GM23248 (cell line): ENCODE measurements at regions not wholly inside any gene's neighbourhood (a gene's known extent, or its start where the extent isn't known, plus 50 kb on each side); places are given as distances from the start of the nearest gene placed in this dataset.

Experiments
- DNase-seq: peaks from one replicate; pipeline ENCODE4 v3.0.0-alpha.2; 2015
- H2AFZ ChIP-seq: fragments of 200-600 bp; sonication (generic); 2 replicates; pipeline ENCODE4 v1.6.1; 2016; ENCODE audit warnings: antibody characterized with exemption
- H3F3A ChIP-seq: fragments of 200-600 bp; sonication (generic); 2 replicates; pipeline ENCODE4 v1.6.1; 2016; ENCODE audit warnings: mild to moderate bottlenecking, antibody characterized with exemption, mixed run types; ENCODE audit not compliant: insufficient read depth
- H3K27ac ChIP-seq: fragments of 200-600 bp; sonication (generic); 2 replicates; pipeline ENCODE4 v1.5.1; 2016; ENCODE audit warnings: mild to moderate bottlenecking
- H3K27me3 ChIP-seq: fragments of 200-600 bp; sonication (generic); replicated peaks from 2 replicates; pipeline ENCODE4 v1.6.1; 2016; ENCODE audit warnings: mild to moderate bottlenecking; ENCODE audit not compliant: insufficient read depth
- H3K36me3 ChIP-seq: fragments of 200-600 bp; sonication (generic); 2 replicates; pipeline ENCODE4 v1.6.1; 2016; ENCODE audit warnings: low read depth, mild to moderate bottlenecking
- H3K4me1 ChIP-seq: fragments of 200-600 bp; sonication (generic); 2 replicates; pipeline ENCODE4 v1.6.1; 2016; ENCODE audit warnings: mild to moderate bottlenecking; ENCODE audit not compliant: insufficient read depth
- H3K4me2 ChIP-seq: fragments of 200-600 bp; sonication (generic); one replicate; pipeline ENCODE4 v1.6.1; 2016; ENCODE audit warnings: mild to moderate bottlenecking; ENCODE audit not compliant: unreplicated experiment
- H3K4me3 ChIP-seq: fragments of 200-600 bp; sonication (generic); 2 replicates; pipeline ENCODE4 v1.5.1; 2016; ENCODE audit warnings: mild to moderate bottlenecking
- H3K79me2 ChIP-seq: fragments of 200-600 bp; sonication (generic); 2 replicates; pipeline ENCODE4 v1.6.1; 2016; ENCODE audit warnings: mild to moderate bottlenecking; ENCODE audit not compliant: insufficient read depth
- H3K9ac ChIP-seq: fragments of 200-600 bp; sonication (generic); 2 replicates; pipeline ENCODE4 v1.6.1; 2016; ENCODE audit warnings: mild to moderate bottlenecking
- H3K9me2 ChIP-seq: fragments of 200-600 bp; sonication (generic); 2 replicates; pipeline ENCODE4 v1.6.1; 2016; ENCODE audit warnings: mixed run types, mild to moderate bottlenecking, moderate library complexity; ENCODE audit not compliant: insufficient read depth
- H3K9me3 ChIP-seq: fragments of 200-600 bp; sonication (generic); one replicate; pipeline ENCODE4 v1.6.1; 2017; ENCODE audit warnings: low read depth
- H4K20me1 ChIP-seq: fragments of 200-600 bp; sonication (generic); 2 replicates; pipeline ENCODE4 v1.6.0; 2016; ENCODE audit not compliant: insufficient read depth
- EZH2 ChIP-seq: fragments of 200-600 bp; sonication (generic); IDR thresholded peaks from 2 replicates; pipeline ENCODE4 v1.6.1; 2018; ENCODE audit warnings: antibody characterized with exemption, mild to moderate bottlenecking; ENCODE audit not compliant: insufficient read depth, poor library complexity, severe bottlenecking
- EZH2phosphoT487 ChIP-seq: fragments of 200-600 bp; sonication (generic); IDR thresholded peaks from 2 replicates; pipeline ENCODE4 v1.6.1; 2018; ENCODE audit warnings: antibody characterized with exemption, moderate library complexity, mild to moderate bottlenecking, low read depth; ENCODE audit not compliant: insufficient read depth
- WGBS, 2 experiments: methylation state at CpG; one replicate each; pipeline ENCODE4 v1.1.6; 2015 to 2017; ENCODE audit warnings: low lambda C conversion rate in 2 of 2, low coverage in 1 of 2; ENCODE audit errors: missing lambda C conversion rate in 2 of 2; 5-methylcytosine and 5-hydroxymethylcytosine counted together
- in situ Hi-C: fragments of 300-500 bp; cut with MboI; formaldehyde crosslinking; loops from 2 replicates; pipeline ENCODE4 v1.15.0; 2020

DNA sequence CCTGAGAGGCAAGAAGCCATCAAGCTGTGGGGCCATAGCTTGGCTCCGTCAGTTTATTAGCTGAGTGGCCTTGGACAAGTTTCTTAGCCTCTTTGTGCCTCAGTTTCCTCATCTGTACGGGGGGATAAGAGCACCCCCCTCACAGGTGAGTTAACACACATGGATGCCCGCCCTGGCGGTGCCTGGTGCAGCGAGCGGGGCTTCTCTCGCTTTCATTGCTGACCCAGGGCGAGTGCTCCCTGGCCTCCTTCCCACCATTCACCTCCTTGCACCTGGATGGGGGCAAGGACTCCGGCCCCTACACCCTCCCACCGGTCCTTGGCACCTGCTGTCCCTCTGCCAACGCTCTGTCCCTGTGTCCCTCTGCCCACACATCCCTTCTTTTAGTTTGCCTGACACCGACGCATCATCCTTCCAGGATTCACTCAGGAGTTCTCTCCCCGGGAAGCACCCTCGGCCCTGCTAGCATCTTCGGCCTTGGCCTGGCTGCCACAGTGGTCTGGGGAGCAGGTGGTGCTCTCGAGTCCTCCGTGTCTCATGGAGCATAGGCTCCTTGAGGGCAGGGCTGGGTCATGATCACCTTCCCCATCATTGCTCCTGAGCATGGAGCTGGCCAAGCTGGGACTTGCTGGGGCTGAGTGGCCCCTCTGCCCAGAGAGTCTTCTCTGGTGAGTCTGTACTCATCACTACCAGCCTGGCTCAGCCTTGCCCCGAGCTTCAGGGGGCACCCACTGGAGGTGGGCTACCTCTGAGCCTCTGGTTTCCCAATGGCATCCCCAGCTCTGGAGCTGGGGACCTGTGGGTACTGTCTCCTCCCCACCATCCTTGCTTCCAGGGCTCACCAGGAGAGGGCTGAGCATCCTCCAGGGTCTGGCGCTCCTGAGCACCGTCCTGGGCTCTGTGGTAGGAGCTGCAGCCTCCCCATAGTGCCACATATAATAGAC, 53.8 kb upstream of the SORCS2 start:
- in situ Hi-C loops, result no loop called here
- Histone ChIP-seq H3K4me1 (peaks cover 9% of the 10 kb centered on the region; the same call in 1 of the 2 replicates), H3K27ac (no peak overlapping the region), H3K9me3 (no peaks in the 10 kb centered on the region), H4K20me1 (no peaks in the 10 kb centered on the region), H3K4me2 (no peak overlapping the region), H3K9me2 (no peaks in the 10 kb centered on the region), H3K9ac (no peak overlapping the region), H3F3A (peaks cover 21% of the 10 kb centered on the region), H3K36me3 (no peaks in the 10 kb centered on the region), H3K4me3 (no peak overlapping the region), H3K79me2 (no peaks in the 10 kb centered on the region), H2AFZ (no peak overlapping the region), H3K27me3 (peaks cover 4% of the 10 kb centered on the region; the same call in 1 of the 2 replicates)
- WGBS, 2 experiments, result 67 to 74% methylated on average over 21 of the region's 21 CpGs
- DNase-seq, result no peak
- TF ChIP-seq EZH2 (no peak), EZH2phosphoT487 (no peak)

DNA sequence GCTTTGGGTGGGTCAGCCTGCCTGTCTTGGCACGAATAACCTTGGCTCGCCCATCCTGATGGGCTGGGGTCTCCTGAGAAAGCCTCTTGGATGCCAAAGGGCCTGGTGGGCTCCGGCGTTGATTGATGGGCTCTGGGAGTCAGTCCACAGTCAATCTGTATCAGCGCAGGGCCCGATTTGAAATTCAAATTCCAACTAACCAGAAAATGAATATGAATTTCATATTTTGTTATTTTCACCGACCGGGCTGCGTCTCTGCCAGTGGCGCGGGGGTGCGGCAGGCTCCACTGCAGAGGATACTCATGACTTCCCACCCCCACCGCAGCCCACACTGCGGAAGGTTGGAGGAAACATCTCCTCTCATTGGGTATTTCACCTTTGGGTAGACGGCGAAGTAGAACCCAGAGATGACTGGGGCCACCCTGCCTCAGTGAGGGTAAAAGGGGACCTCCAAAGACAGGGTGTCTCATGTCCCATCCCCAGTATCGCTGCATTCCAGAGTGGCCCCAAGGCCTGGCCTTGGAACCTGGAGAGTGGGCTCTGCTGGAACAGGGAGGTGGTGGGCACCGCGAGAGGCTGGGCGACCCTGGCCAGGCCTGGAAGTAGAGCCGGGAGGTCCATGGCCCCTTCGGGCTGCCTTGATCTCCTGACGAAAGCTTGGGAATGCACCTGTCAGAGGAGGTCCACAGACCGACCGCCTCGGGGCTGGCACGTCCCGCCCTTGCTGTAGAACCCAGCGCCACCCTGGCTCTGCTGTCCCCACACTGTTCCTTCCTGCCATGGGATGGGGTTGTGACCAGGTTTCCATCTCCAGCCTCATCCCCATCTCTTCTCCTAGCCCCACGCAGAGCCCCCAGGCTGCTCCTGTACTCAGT, 54.8 kb upstream of the SORCS2 start:
- H3K27me3 ChIP-seq, result peaks cover 4% of the 10 kb centered on the region; the same call in 1 of the 2 replicates
- H3F3A ChIP-seq, result peaks cover 30% of the 10 kb centered on the region
- H3K9ac ChIP-seq, result no peak overlapping the region
- no peak for TF ChIP-seq EZH2phosphoT487
- no peak for TF ChIP-seq EZH2
- no peaks in the 10 kb centered on the region for H4K20me1 ChIP-seq
- no peaks in the 10 kb centered on the region for H3K9me3 ChIP-seq
- H3K9me2 ChIP-seq, result no peaks in the 10 kb centered on the region
- no peak overlapping the region for H3K4me2 ChIP-seq
- peaks cover 9% of the 10 kb centered on the region; the same call in 1 of the 2 replicates for H3K4me1 ChIP-seq
- no peaks in the 10 kb centered on the region for H3K79me2 ChIP-seq
- no peaks in the 10 kb centered on the region for H3K36me3 ChIP-seq
- in situ Hi-C loops, result no loop called here
- no peak overlapping the region for H3K27ac ChIP-seq
- no peak overlapping the region for H3K4me3 ChIP-seq
- WGBS, 2 experiments, result 86 to 89% methylated on average over 27 to 30 of the region's 30 CpGs
- no peak for DNase-seq
- no peak overlapping the region for H2AFZ ChIP-seq

DNA sequence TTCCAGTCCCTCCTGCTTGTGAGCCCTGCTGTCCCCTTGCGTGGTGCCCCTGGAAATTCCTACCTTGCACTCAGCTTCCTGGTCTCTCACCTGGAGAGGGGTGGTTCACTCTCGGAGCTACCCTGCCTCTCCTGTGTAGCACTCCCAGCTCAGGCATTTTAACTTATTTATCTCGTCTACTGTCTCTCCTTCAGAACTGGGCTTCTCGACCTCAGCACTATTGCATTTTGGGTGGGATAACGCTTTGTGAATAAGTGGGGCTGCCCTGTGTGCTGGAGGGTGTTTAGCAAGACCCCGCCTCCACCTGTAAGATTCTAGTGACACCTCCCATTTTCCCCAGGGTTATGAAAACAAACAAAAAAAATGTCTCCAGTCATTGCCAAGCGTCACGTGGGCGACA, 56.0 kb upstream of the SORCS2 start:
- Histone ChIP-seq H3K9ac (no peak overlapping the region), H2AFZ (no peak overlapping the region), H3K79me2 (no peaks in the 10 kb centered on the region), H3K4me2 (no peak overlapping the region), H3K9me3 (no peaks in the 10 kb centered on the region), H3K4me3 (no peak overlapping the region), H3K27ac (no peak overlapping the region), H3K9me2 (no peaks in the 10 kb centered on the region), H3K4me1 (peaks cover 9% of the 10 kb centered on the region; the same call in 1 of the 2 replicates), H3K36me3 (no peaks in the 10 kb centered on the region), H4K20me1 (no peaks in the 10 kb centered on the region), H3F3A (peaks cover 33% of the 10 kb centered on the region), H3K27me3 (peaks cover 4% of the 10 kb centered on the region; the same call in 1 of the 2 replicates)
- DNase-seq, result no peak
- WGBS, 2 experiments, result 85 to 88% methylated on average over 9 of the region's 9 CpGs
- in situ Hi-C loops, result no loop called here
- no peak for TF ChIP-seq EZH2phosphoT487
- TF ChIP-seq EZH2, result no peak

DNA sequence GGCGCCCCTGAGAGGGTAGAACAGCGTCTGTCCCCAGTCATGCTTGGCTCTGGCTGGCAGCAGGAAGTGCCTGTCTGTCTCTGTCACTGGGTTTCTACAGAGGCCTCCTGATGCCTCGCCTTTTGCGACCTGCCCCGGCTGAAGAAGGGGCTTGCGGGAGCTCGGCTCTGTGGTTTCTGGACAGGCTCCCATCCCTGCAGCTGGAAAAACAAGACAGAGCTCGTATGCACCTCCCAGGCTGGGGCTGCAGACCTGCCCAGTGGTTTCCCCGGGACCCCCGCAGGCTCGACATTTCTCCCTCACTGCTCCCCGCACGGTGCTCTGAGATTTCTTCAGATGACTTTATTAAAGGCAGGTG, 57.0 kb upstream of the SORCS2 start:
- peak; percentile 34 for DNase-seq
- H3K9me3 ChIP-seq, result no peaks in the 10 kb centered on the region
- H3K9ac ChIP-seq, result no peak overlapping the region
- no peak overlapping the region for H3K4me3 ChIP-seq
- peak overlapping the region; percentile 48 for H3K27ac ChIP-seq
- no peaks in the 10 kb centered on the region for H4K20me1 ChIP-seq
- peaks cover 4% of the 10 kb centered on the region; the same call in 1 of the 2 replicates for H3K27me3 ChIP-seq
- H3F3A ChIP-seq, result peaks cover 33% of the 10 kb centered on the region
- in situ Hi-C loops, result no loop called here
- peaks cover 9% of the 10 kb centered on the region; the same call in 1 of the 2 replicates for H3K4me1 ChIP-seq
- peak overlapping the region; percentile 42; the same call in 1 of the 2 replicates for H2AFZ ChIP-seq
- no peaks in the 10 kb centered on the region for H3K79me2 ChIP-seq
- H3K4me2 ChIP-seq, result peak overlapping the region; percentile 8
- TF ChIP-seq EZH2 (no peak), EZH2phosphoT487 (no peak)
- no peaks in the 10 kb centered on the region for H3K36me3 ChIP-seq
- WGBS, 2 experiments, result 63 to 71% methylated on average over 13 of the region's 13 CpGs
- no peaks in the 10 kb centered on the region for H3K9me2 ChIP-seq
